GM12892 (cell line): ENCODE measurements at regions not wholly inside any gene's neighbourhood (a gene's known extent, or its start where the extent isn't known, plus 50 kb on each side); places are given as distances from the start of the nearest gene placed in this dataset.

Experiments
- POLR2A ChIP-seq: IDR thresholded peaks from 2 replicates; pipeline ENCODE4 v1.6.1; 2011; ENCODE audit warnings: low read depth, low read length, control low read depth
- POLR2AphosphoS5 ChIP-seq: IDR thresholded peaks from 2 replicates; pipeline ENCODE4 v1.6.1; 2011; ENCODE audit warnings: low read depth, low read length, control low read depth

- no peak for TF ChIP-seq POLR2AphosphoS5
- TF ChIP-seq POLR2A, result no peak
Observed at GRCh38 chr6:163661272-163661671, 246.8 kb downstream of the QKI start.
